GM19099 (cell line): ENCODE measurements at regions not wholly inside any gene's neighbourhood (a gene's known extent, or its start where the extent isn't known, plus 50 kb on each side); places are given as distances from the start of the nearest gene placed in this dataset.

ENCODE experiments used
- POLR2A ChIP-seq: IDR thresholded peaks from 3 replicates; pipeline ENCODE4 v1.6.1; 2011; ENCODE audit warnings: low read depth; ENCODE audit not compliant: insufficient read length; ENCODE audit errors: extremely low read depth

DNA sequence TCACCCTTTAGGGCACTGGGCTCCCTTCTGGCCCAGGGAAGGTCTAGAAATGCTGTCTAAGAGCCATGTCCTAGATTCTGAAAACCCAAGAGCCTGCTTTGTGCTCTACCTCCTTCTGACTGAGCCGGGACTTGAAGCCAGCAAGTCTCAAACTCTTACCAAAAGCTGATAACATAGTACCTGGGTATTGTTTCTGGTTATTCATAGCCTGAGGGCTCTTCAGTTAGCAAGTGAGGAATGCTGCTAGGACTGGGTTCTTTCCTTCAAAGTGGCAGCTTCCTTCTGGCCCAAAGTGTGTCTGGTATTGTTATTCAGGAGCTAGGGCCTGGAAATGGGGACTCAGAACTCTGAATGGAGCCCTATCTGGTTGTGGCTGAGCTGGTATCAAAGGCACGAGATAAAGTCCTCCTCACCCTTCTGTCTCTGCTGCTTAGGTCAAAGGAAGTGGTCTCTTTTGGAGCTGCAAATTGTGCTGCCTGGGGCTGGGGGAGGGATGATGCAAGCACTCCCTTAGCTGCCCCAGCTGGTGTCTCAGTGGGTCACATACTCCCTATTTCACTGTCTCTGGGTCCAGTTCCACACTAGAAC, 696.0 kb upstream of the CCDC179 start:
- no peak for TF ChIP-seq POLR2A

DNA sequence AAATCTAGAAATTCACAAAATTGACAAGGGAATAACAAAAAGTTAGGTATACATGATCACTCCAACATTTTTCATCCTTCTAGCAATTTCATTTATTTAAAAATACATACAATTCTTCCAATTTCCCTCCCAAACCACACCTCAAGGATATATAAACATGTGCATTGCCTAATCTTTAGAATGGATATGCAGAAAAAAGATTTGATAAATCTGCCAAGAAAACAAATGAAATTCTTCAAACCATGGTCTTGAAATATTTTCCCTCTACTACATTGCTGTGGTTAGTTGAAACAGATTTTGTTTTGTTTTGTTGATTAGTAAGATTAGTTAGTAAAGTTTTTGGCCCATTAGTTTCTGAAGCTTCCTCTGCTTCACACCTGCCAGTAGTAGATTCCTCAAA, 703.3 kb upstream of the CCDC179 start:
- no peak for TF ChIP-seq POLR2A

DNA sequence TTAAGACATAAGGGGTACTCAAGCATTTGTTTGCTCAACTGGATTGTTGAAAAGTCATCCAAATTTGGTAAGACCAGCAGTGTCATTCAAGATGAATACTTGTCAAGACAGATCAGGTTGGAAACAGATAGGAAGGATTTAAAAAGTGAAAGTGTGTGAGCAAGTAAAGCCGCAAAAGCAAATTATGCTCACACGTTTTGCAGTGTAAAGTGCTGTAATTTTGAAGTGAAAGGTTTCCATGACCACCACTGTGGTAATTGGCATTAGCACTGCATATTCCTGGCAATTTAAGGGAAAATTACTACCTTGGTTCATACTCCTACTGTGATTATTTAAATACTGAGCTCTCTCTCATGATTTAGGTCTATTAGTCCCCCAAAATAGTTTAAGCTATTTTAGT, 704.1 kb upstream of the CCDC179 start:
- no peak for TF ChIP-seq POLR2A

DNA sequence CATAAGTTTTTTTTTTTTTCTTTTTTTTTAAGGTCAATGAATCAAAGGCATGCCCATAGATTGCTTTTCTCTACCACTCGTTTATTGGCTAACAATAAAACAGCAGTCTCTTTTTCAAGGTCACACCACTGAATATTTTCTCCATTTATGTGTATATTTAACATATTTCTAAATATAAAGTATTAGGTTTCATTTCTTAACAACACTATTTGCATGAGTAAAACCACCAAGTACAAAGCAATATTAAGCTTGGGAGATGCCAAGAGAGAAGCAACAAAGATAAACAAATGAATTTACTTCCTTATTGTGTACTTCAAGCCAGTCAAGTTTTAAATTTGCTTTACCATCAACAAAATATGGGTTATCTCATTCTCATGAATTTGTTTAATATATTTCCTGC, 708.9 kb upstream of the CCDC179 start:
- no peak for TF ChIP-seq POLR2A

DNA sequence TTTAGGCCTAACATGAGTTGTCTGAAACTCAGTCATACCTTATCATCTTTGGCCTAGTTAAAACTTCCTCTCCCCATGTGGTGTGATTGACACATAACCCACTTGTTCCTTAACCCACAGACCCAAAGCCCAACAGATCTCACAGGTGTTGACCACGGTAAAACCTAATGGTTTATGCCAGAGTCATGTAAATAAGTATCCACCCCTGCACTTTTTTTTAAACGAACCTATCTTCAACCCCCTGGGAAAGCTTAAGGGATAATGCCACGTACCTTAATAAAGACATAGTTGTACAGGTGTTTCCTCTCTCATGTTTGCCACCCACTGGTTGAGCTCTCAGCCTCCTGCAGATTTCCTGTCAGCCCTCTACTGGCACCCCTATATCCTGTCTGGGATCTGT, 709.3 kb upstream of the CCDC179 start:
- TF ChIP-seq POLR2A = no peak

DNA sequence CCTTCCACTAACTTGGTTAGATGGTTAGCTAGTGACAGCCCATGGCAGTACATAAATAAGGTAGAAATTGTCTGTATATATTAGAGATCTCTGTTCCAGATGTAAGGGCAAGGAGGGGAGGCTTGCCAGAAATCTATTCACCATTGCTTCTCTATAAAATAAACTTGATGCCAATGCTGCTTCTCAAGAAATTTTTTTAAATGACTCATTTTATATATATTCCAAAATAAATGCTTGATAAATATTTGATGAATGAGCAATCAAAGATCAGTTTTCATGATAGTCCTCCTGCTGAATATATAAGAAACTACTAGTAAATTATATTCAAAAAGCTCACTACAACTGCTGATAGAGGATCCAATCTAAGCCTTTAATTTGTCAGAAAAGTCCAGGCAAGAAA, 710.6 kb upstream of the CCDC179 start:
- TF ChIP-seq POLR2A = no peak

DNA sequence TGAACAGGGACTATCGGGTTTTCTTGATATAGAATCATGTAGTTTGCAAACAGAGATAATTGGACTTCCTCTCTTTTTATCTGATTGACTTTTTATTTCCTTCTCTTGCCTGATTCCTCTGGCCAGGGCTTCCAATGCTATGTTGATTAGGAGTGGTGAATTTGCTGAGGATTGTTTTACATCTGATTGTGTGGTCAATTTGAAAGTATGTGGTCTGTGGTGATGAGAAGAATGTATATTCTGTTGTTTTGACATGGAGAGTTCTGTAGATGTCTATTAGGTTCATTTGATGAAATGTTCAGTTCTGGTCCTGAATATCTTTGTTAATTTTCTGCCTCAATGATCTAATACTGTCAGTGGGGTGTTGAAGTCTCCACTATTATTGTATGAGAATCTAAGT, 713.2 kb upstream of the CCDC179 start:
- no peak for TF ChIP-seq POLR2A

DNA sequence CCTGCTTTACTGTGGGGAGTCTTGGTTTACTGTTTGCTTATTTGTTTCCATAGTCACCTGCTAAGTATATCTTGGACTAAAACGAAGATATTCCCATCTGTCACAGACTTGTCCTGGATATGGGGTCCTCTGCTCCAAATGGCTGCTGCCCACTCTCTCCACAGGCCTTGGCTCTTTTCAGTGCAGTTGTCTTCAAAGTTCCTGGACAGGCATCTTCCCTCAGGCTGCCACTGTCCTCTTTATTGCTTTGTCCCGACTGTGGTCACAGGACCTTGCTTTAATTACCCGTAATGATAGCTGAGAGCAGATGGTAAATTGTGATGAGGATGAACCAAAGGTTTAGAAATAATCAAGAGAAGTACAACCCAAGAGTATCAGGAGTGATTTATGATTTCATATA, 713.9 kb upstream of the CCDC179 start:
- no peak for TF ChIP-seq POLR2A

DNA sequence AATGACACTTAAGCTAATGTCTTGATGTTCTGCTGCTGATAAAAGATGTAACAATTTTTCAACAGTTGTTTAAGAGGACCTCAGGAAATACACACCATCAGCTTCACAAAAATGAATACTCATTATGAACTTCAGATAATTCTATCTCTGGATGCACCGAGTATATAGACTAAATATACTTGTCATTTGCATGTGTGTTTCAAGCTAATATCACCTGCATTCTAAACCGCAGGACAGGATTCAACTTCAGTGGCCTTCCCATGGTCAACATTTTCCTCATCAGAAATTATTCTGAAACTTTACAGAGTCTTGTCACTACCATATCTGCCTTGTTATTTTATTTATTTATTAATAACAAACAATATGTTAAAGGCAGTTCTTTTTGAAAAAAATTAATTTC, 717.0 kb upstream of the CCDC179 start:
- TF ChIP-seq POLR2A = no peak

DNA sequence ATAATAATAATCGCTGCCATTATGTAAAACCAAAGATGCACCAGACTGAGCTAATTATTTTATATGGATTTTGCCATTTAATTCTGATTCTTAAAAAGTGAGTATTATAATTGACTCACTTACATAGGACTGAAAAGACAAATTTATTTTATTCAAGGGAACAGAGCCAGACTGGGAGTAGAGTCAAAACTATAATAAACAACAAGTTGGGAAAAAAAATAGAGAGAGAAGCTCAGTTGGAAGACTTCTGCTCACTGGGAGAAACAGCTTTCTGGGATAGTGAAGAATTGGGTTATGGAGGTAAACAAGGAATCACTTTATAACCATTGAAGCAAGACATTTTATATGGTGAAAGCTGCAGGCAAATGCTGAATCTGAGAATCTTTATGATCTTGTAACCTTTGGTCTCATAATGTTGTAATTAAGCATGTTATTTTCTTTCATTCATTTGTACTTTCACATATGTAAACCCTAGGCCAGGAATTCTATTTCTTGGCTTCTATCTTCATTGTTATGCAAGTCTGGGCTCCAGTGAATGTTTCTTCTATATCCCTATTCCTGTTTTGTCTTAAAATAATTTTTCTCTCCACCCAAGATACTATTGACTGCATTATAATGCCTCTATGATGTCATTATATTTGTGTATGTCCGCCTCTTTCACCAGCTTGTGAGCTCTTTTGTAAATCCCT, 725.3 kb upstream of the CCDC179 start:
- TF ChIP-seq POLR2A = no peak

DNA sequence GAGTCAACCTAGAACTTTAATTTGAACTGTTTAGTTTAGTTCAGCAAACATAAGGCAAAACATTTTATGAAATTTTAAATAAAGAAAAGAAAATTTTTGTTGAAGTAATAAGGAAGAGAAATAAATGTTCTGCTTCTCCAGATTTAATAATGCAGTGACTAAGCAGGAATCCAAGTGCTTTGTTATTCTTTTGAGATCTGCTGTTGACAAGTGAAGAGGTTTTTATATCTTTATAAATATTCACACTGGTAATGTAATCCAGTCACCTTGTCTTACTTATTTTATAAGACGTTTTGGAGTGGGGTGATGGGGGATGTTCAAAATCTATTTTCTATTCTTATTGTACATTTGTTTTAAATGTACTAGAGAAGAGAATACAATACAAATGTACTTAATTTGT, 725.9 kb upstream of the CCDC179 start:
- no peak for TF ChIP-seq POLR2A

DNA sequence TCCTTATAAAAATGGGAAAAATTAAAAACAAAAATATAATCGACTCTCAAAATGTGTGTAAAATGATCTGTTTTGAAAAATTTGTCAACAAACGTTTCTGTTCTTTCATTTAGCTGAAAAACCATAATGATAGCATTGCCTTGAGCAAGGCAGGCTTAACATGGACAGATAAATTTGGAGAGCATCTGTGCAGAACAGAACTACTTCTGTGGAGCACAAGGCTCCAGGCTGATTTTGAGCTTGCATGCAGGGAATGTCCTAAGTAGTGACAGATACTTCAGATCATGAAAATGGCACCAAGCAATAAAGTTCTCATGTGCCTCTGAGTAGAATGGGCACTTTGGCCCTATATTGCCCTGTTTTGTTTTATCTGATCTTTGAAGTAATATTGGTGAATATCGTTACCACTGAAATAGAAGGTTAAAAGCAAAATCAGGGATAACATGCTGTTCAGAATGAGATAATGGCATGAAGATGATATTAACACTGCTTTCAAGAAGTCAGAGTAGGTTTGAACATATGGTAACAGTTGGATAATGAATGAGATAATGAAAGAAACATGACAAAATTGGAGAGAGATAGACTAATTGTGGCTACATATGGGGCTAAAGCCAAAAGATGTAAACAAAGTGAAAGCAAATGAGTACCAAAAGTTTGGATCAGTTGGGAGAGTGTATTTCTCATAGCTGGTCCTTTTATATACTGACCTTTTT, 730.5 kb upstream of the CCDC179 start:
- no peak for TF ChIP-seq POLR2A

DNA sequence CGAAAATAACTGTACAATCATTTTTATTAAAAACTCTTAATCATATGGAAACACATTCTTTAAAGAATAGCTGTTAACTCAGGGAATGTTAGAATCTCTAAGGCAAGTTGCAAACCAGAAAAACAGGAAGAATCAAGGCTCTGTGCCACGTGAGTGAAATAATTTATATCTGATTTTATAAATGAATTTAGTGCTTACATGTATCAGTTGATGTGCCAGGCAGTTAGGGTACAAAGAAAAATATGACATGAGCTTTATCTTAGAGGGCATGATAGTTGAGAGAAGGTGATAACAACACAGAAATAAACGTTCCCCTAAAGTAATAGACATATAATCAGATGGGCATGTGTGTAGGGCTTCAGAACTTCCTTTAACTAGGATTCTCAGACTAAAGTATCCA, 734.5 kb upstream of the CCDC179 start:
- TF ChIP-seq POLR2A = no peak

DNA sequence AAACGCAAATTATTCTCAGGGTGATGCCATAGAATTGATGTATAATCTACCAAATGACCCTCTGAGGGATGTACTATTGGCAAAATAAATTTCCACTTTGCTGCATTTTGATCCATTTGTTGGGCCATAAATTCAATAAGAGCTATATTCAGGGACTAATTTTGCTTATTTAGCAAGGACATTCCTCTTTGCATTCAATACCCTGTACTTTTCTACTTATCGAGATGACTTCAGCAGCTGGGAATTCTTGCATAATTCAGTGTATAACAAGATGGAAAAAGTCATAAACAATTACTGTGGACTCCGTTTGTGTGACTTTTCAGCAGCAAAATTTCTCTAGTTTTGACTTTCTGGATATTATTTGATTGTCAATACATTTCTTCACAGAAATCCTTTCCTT, 744.7 kb upstream of the CCDC179 start:
- TF ChIP-seq POLR2A = no peak

DNA sequence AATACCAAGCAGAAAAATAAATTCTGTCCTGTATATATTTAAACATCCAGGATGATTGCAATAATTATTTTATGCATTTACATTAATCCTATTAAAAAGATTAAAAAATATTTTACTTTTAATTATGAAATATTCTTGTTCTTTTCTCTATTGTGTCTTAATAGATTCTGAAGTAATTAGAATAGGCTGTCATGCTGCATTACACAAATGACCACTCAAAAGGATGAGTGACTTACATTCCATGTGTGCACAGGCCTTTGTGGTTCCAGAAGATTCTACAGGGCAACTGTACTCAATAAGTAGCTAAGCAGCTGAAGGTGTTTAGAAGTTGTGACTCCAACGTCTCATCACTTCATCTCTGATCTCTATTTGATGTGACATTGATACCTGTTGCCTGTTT, 745.9 kb upstream of the CCDC179 start:
- no peak for TF ChIP-seq POLR2A

DNA sequence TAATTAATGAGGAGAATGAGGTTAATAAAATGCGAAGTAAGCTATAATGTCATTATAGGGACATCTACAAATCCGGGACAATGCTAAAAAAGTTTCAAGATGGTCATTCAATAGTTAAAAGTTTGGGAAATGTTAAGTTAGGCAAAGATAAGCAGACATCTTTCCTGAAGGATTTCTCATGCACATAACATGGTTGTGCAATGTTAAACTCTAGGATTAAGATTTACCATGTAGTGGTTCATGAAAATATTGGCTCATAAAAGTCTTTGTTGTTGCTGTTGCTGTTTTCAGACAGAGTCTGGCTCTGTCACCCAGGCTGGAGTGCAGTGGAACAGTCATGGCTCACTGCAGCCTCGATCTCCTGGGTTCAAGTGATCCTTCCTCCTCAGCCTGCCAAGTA, 751.5 kb upstream of the CCDC179 start:
- TF ChIP-seq POLR2A = no peak
